GM19468 (cell line): ENCODE measurements at regions not wholly inside any gene's neighbourhood (a gene's known extent, or its start where the extent isn't known, plus 50 kb on each side); places are given as distances from the start of the nearest gene placed in this dataset.
A peak's percentile ranks its signal among the peaks of the same experiment; 100 is the strongest.

Source experiments
- ATAC-seq: cut with Tn5 transposase; IDR thresholded peaks from one replicate; pipeline ENCODE4 v1.9.1; 2021; ENCODE audit warnings: mild to moderate bottlenecking, moderate library complexity, moderate number of reproducible peaks; ENCODE audit not compliant: unreplicated experiment; ENCODE audit errors: extremely low read depth

DNA sequence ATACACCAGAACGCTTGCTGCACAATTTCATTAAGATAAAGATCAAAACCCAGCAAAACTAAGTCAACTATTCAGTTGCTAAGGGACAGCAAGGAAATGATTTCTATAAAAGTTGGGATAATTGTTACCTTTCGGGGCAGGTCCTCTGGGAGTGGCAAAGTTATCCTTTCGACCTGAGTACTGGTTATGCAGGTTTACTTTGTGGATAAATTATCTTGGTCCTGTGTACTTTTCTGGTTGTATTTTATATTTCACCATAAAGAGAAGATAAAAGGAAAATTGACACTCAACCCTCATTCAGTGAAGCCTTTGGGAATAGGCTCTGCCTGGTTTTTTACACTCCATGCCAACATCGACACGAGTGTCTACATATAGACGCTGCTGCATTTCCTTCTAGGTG is 146.5 kb downstream of the SYK start:
- no peak for ATAC-seq

DNA sequence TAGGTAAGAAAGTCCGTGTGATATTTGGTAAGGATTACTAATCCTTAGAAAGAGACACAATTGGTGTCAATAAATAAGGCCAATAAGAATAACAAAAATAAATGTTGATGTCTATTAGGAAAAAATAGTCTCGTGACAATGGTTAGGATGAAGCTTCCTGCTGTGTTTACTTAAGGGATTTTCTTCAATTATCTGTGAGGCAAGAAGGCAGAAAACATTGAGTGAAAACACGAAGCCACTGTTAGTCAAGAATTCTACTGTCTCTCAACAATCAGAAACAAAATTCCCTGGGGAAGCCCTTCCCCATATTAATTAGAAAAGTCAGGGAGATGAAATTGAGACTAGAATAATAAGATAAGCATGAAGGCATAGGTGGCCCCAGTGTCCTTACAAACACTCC is 149.0 kb downstream of the SYK start:
- ATAC-seq = no peak

DNA sequence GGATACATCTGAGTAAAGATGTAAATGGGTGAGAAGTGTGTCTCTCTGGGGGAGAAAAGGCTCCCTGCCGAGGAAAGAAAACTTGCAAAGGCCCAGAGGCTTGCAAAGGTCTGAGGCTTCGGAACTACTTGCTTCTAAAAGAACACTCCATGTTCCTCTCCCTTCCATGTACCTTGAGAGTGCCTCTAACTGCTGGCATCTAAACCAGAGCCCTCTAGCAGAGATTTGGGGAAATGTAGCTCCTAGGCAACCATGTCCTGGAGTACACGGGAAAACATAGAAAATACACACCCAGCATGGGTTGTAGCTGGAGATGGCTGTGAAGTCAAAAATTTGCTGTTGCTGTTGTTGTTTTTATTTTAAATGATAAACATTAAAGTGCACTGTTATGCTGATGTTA is 151.6 kb downstream of the SYK start:
- ATAC-seq = no peak

DNA sequence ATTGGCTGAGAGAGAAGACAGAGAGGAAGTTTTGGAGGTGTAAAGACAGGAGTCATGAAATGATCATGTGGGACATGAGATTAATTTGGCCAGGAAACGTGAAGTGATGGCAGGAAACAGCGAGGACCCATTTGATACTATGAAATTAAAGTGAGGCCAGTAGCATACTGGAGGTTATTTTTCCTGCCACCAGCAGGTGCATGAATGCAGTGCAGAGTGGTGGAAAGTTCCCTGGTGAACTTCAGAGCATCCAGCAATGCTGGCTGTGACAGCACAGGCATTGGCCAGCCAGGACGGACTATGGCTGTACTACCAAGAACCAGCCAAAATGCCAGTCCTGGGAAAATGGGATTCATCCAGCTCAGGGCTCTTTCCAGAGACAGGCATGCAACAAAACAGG is 152.2 kb downstream of the SYK start:
- ATAC-seq = no peak

DNA sequence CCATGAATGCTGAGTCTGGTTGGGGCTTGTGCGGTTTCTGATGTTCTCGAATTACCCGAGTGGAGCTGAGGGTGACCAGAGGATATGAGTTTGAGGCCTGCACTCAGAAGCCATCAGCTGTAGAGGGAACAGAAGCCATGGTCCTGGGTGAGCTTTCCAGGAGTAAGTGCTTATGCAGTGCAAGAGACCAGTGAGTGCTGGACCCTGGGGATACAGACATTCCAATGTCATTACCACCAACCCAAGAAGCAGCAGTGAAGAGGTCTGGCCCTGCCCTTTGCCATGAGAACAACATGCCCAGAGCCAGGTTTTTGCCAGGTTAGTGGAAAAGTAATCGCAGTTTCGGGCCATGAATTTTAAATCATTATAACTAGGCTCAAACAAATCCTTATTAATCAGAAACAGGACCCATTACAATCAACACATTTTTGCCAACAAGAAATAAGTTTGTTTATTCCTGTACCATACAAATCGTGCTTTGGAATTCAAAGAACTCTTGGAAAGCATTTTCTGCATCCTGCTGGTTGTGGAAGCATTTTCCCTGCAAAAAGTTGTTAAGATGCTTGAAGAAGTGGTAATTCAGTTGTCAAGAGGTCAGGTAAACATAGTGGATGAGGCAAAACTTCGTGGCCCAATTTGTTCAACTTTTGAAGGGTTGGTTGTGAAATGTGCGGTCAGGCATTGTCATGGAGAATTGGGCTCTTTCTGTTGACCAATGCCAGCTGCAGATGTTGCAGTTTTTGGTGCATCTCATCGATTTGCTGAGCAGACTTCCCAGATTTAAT is 154.6 kb downstream of the SYK start:
- no peak for ATAC-seq

DNA sequence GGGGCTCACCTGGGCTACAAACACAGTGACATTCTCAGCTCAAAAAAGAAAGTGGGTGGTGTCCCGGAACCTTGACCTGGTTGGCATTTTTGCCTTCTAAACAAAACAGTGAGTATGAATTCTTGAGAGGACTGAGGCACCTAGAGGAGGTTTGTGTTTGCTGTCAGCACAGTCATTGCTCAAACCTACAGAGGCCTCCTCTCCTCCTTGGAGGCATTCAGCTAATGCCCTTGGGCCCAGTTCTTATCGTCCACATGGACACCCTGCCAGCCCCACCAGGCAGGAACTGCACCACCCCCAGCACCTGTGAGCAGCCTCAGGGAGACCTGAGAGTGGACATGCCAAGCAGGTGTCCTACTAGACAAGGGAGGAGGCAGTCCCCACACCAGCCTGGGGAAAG is 156.7 kb downstream of the SYK start:
- no peak for ATAC-seq

DNA sequence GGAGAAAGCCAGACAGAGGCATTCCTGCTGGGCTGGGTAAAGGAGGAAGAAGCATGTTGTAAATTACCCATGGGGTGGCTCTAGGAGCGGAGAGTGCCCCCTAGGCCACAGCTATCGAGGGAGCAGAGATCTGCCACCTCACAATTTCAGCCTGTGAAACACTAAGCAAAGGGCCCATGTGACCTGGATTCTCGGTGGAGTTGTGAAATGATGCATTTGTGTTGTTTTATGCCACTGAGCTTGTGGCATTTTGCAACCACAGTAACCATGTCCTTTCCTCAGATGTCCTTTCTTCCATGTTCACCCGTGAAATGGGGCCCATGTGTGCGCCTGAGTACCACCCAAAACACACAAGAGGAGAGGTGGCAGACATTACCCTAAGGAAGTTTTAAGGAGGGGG is 159.3 kb downstream of the SYK start:
- ATAC-seq = no peak

DNA sequence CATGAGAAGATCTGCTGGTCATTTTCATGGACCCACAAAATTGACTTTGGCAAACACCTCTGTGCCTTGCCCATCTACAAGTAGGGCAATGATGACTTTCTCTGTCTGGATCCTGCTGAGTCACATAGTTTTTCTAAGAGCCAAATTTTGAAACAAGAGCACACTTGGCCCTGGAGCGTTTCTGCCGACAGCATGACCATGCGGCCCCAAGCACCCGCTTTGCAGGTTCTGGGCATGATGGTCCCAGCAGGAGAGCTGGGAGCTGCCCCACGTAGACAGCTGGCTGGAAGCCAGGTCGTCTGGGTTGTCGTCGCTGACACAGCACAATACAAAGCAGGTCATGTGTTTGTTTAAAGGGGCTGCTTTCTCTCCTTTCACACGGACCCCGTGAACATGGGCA is 159.8 kb downstream of the SYK start:
- ATAC-seq = no peak

DNA sequence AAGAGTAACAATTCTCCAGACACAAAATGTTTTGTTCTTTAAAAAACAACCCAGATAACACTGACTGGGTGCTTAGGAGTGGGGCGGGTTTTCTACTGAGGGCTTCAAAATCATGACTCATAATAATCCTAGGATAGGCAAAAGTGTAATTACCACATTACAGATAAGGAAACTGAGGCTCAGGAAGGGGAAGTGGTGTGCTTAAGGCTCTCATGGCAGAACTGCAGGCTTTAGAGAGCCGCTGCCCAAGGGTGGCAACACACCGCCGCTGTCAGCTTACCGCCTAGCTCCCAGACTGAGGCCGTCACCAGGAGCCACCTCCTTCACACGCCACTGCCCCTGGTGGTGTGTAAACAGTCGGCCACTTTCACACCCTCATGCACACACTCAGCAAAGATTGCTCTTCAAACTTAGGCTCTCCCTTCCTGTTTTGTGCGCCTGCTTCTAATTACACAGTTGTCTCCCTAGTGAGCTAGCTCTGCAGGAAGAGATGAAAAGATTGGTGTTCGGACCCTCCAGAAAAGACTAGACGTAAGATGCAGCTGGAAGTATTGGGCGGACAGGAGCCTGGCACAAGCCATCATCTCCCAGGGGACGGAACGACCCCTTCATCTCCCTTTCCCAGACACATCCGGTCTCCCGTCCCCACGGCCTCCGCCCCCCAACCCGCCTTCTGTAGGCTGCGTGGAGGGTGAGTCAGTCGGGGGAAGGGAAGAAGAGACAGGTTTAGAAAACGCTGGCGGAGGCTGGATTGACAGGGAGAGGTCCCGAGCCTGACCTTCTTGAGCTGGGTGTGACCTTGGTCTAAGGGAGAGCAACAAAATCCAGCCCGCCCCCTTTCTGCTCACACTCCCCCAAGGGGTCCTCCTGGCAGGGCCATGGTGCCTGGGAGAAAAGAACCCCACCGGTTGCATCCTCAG is 162.7 kb downstream of the SYK start:
- ATAC-seq = no peak

DNA sequence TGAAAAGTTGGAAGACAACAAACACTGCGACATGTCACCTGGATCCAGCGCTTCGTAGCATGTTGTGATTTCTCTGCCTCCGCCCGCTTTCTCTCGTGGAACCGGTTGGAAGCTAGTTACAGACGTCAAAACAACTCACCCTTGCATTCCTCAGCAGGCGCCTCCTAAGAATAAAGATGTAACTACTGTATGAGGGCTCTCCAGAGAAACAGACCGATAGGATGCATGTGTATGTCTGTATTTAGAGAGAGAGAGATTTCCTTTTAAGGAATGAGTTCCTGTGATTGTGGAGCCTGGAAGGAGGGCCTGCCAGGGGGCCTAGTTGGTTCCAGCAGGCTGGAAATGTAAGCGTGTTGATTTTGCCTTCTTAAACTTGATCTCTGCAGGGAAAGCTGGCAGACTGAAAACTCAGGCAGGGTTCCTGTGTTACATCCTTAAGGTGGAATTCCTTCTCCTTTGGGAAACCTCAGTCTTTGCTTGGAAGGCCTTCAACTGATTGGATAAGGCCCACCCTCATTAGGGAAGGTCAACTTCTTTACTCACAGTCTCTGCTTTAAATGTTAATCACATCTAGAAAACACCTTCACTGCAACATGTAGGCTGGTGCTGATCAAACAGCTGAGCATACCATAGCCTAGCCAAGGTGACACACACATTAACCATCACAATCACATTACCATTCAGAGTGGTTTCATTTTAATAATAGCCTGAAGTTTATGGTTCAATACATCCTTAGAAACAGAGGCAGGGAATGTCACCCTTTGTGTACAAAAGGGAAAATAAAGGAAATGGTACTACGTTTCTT is 163.8 kb downstream of the SYK start:
- ATAC-seq = no peak

DNA sequence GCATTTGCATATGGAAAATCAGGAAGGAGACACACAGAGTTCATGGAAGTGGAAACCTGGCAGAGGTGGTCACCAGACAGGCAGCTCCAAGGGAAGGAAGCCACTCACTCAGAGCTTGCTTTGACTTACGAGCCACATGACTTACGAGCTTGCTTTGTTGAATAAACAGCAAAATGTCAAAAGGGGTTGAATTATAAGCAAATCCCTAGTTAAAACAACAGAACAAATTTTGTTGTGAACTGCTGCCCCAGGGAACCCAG is 164.3 kb downstream of the SYK start:
- ATAC-seq = no peak

DNA sequence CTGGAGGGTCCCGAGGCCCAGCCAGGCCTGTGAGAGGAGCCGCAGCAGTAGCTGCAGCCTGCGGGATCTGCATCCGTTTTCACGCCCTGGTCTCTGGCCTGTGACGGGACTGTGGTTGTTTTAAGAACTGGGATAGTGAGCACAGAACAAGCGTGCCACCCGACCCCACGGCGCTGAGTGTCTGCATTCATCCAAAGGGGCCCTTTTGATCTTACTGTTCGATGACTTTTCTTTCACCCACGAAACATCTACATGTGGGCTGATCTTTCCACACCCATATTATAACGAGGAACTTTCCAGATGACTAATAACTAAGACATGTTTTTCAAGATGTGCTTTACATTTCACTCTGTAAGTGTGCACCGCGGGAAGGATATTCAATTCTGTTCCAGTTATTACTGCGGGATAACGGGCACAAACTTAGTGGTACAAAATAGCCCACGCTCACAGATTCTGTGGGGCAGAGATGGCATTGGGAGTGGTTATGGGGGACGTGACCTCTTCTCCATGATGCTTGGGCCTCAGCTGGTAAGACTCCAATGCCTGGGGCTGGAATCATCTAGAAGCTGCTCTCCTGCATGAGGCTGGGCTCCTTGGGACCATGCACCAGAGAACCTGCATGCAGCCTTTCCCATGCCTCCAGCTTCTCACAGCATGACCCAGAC is 165.0 kb downstream of the SYK start:
- no peak for ATAC-seq

DNA sequence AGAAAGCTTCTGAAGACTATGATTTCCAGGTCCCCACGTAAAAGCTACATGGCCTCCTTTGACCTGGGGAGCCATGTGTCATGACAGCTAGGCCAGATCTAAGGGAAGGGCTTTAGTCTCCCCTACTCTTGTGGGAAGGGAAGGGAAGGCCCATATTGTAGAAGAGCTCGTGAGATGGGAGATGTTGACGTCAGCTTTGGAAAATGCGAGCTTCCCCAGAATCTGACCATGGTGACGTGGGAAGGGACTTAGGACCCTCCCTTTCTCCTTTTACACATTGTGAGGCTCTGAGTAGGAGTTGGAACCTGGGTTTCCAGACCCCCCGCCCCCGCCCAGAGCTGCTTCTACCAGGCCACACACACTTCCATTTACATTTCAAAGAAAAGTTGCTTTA is 165.5 kb downstream of the SYK start:
- no peak for ATAC-seq

DNA sequence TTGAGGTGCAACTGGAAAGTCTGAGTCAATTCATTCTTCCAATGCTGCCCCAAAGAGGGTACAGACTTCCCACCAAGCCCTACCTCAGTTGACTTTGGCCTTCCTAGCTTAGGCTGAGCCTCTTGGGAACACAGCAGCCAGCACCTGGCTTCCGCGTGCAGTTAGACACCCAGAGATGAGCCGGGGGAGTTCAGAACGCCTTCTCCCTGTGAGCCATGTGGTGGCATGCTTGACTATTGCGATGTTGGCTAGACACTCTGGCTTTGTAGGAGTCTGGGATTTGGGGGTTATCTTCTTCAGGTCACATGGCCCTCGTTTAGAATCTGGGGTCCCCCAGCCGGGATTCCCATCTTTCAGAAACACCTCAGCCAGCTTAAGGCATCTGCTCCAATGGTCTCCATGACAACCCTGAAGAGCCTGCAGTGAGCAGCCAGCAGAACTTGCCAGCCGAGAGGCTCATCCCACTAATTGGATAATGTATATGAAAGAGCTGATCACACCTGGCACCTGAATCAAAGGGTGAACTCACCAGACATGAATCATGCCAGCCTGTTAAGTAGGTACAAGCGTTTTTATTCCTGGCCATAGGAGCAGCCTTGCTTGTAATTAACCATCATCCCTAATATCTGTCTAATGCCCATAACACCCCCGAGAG is 167.5 kb downstream of the SYK start:
- ATAC-seq = no peak

DNA sequence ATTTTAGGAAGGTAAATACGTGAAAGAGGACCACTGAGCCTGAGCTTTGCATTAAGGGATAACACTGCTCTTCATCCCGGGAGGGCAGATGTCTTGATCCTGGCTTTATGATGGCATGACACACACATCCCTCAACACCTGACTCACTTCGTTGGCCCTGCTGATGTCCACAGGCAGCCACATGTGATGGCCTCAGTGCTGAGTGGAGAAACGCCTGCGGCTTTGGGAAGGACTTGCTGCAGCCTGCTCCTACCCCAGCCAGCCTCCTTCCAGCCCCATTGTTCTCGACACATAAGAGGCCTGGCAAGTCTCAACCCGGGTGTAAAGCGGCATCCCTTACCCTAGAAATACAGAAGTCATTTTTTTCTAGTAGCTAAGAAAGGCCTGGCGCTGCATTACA is 169.0 kb downstream of the SYK start:
- no peak for ATAC-seq

DNA sequence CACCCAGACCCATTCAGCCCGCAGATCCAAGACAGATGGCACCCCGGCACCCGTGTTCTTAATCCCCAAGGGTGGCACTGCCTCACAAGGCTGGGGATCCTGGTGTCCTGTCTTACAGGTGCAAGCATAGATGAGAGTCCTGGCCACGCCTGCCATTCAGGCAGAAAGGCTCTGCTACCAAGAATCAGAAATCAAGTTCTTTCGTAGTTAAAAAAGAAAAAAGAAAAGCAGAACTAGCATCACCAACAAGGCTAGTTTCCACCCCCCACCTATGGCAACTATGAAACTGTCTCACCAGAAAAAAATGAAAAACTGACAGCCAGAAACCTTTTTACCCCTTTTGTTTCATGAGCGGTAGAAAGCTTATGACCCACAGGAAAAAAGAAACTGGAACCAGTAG is 170.4 kb downstream of the SYK start:
- ATAC-seq = peak; percentile 26

DNA sequence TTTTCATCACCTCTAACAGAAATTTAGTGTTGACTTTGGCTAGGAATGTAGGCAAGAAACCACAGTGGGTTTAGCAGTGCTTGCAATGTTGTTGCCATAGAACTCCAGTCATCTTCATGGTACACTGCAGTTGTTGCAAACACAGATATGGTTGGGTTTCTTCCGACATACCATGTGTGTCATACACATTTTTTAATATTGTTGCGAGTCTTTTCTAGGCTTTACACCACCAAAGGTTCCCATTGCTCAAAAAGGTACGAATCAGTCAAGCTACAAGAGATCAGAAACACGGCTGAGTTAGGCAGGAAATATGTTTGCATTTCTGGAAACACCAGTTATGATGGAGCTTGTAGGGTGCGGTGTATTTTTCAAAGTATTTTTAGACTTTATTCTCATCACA is 172.4 kb downstream of the SYK start:
- no peak for ATAC-seq

DNA sequence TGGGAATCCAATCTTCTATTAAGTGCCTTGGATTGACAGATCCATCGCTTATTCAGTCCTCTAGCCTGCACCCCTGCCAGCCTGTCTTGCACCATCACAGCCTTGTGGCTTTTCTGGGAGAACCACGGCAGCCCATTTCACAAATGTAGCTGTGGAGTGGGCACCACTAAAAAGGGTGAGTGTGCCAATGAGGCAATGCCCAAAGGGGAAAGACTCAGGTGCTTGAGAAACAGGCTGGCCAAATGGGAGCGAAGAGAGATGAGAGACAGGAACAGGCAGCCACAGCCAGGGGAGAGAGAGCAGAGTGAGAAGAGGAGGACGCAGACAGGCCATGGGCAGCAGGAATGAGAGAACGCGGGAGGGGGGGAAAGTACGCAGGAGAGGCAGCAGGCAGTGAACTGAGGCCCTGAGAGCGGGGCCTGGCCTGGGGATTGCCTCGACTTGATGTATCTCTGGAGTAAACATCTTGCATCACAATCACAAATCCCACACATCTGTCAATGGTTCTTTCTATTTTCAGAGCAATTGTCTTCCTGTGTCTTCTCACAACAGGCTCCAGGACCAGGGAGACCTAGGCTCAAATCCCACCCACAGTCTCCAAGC is 173.1 kb downstream of the SYK start:
- ATAC-seq = no peak

DNA sequence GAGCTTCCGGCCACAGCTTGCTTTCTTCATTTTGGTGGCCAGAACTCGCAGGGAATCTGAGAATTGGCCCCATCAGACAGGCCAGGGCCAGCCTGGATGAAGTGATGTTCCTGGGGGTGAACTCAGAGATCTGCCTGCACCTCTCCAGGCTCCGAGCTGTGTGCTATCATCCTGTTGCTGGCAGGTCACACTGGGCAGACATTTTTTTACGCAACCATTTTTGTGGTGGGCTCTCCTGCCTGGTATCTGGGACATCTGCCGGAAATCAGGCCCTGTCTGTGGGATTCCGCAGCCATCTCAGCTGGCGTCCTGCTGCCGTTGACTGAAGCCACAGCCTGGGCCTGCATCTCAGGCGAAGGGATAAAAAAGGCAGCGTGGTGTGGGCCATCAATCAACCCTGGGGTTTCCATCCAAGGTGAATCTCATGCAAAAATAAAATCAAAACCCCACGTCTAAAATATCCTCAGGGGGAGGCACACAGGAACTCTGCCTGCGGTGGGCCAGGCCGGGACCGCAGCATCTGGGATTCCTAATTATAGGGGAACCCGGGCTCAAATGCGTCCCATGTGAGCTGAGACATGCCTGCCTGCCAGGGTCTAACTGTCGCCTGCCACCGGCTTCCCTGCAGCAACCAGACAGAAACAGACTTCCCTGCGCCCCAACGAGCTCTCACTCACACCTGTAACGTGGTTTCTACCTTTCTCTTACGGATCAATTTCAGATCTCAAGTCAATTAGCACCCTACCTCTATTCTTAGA is 174.3 kb downstream of the SYK start:
- ATAC-seq = no peak
